ENCODE measurements at regions not wholly inside any gene's neighbourhood (a gene's known extent, or its start where the extent isn't known, plus 50 kb on each side); places are given as distances from the start of the nearest gene placed in this dataset.

DNA sequence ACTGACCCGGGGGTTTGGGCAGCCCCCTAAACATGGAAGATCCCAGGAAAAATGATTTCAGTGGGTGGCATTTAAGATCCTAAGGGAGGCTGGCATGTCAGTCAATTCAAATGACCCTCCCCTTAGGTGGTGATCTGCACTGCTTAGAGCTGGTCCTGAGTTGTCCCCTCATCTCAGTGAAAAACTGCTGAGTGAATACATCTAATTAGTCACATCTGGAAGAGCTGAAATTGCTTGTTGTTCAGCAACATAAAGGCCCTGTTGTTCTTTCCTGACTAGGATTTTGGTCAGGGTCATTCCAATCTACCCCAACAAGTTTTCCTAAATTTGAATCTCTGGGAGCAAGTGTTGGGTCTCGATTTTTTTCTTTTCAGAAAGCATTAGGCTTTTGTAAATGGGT lies 126.4 kb downstream of the LCA5 start:
- TF ChIP-seq, protein P1, sequence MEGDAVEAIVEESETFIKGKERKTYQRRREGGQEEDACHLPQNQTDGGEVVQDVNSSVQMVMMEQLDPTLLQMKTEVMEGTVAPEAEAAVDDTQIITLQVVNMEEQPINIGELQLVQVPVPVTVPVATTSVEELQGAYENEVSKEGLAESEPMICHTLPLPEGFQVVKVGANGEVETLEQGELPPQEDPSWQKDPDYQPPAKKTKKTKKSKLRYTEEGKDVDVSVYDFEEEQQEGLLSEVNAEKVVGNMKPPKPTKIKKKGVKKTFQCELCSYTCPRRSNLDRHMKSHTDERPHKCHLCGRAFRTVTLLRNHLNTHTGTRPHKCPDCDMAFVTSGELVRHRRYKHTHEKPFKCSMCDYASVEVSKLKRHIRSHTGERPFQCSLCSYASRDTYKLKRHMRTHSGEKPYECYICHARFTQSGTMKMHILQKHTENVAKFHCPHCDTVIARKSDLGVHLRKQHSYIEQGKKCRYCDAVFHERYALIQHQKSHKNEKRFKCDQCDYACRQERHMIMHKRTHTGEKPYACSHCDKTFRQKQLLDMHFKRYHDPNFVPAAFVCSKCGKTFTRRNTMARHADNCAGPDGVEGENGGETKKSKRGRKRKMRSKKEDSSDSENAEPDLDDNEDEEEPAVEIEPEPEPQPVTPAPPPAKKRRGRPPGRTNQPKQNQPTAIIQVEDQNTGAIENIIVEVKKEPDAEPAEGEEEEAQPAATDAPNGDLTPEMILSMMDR (IDR thresholded peaks at IDR 0.05; ENCODE audit: control insufficient read depth, insufficient read depth, low read depth, low read length, missing control alignments): no peak
- DNase-seq (ENCODE audit: low read depth): no peak
- no peak overlapping the region for H3K4me3 ChIP-seq (ENCODE audit: control insufficient read depth, low read depth, low read length)

DNA sequence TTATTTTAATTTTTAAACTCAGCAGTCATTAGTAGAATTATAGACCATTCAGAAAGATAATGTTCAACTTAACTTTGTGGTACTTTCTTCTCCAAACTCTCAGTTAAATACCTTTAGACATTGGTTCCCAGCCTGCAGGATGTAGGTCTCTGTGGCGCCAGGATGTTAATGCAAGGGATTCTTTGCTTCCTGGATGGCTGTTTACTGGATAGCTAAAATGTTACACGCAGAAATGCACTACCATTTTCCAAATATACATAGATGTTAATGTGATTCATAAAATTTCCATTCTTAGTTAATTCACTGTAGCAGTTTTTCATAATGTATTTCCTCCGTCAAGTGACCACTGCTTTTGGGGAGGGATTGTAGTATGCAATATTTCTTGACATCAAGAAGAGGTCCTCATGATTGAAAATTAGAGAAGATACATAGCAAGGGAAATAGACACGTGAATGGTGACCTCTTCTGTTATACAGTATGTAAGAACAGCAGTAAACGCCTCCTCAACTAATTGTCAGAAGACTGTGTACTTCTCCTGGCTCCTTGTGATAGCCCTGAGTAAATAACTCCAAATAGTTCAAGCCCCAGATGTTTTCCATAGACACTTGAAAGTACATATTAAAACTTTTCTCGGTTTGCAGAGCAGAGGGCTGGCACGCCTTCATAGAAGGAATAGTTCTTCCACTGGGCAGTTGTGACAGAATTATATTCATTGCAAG lies 128.8 kb downstream of the LCA5 start:
- TF ChIP-seq, protein P1 (IDR thresholded peaks at IDR 0.05; ENCODE audit: control insufficient read depth, insufficient read depth, low read depth, low read length, missing control alignments): no peak
- no peak for DNase-seq (ENCODE audit: low read depth)
- H3K4me3 ChIP-seq (ENCODE audit: control insufficient read depth, low read depth, low read length): no peak overlapping the region

DNA sequence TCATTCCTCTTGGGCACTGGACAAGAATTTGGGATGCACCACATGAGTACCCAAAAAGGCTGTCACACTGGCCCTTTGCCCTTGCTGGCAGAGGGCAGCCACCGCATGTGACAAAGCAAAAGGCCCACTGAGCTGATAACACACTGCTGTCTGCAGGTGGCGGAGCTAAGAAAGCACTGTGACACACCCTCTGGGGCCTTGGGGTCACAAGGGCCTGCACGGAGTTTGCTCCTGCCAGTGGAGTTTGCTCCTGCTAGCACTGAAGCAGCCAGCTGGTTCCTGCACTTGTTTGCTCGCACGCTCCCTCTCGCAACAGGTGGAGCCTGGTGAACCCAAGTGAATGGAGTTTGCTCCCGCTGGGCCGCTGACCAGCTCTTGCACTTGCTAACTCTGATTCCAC lies 132.6 kb downstream of the LCA5 start:
- TF ChIP-seq, protein P1 (IDR thresholded peaks at IDR 0.05; ENCODE audit: control insufficient read depth, insufficient read depth, low read depth, low read length, missing control alignments): no peak
- no peak overlapping the region for H3K4me3 ChIP-seq (ENCODE audit: control insufficient read depth, low read depth, low read length)
- no peak for DNase-seq (ENCODE audit: low read depth)

GRCh38 chr6:79404261-79404660 lies 133.0 kb downstream of the LCA5 start:
- TF ChIP-seq, protein P1 (IDR thresholded peaks at IDR 0.05; ENCODE audit: control insufficient read depth, insufficient read depth, low read depth, low read length, missing control alignments): no peak
- no peak for DNase-seq (ENCODE audit: low read depth)
- no peak overlapping the region for H3K4me3 ChIP-seq (ENCODE audit: control insufficient read depth, low read depth, low read length)

GRCh38 chr6:79403563-79403962 lies 133.7 kb downstream of the LCA5 start:
- no peak for DNase-seq (ENCODE audit: low read depth)
- no peak overlapping the region for H3K4me3 ChIP-seq (ENCODE audit: control insufficient read depth, low read depth, low read length)
- TF ChIP-seq, protein P1 (IDR thresholded peaks at IDR 0.05; ENCODE audit: control insufficient read depth, insufficient read depth, low read depth, low read length, missing control alignments): no peak

DNA sequence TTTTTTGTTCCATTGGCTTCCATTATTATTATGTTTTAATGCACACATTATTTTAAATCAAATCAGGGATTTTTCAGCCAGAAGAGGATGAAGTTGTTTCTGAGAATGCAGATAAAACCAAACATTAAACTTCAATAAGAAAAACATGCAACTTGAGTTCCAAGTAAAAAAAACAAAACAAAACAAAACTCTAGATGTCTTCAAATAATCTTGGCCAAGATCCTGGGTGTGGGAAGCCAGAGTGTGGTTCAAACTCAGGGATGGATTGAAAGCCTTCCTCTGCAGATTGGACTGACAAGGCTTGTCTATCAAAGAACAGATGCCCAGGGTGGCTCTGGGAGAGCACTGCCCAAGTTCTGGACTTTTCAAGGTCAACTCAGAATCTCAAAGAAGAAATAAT lies 134.1 kb downstream of the LCA5 start:
- DNase-seq (ENCODE audit: low read depth): no peak
- TF ChIP-seq, protein P1 (IDR thresholded peaks at IDR 0.05; ENCODE audit: control insufficient read depth, insufficient read depth, low read depth, low read length, missing control alignments): no peak
- H3K4me3 ChIP-seq (ENCODE audit: control insufficient read depth, low read depth, low read length): no peak overlapping the region

All from AG09309 (cell line).